Mesothelial cell of epicardium (in vitro differentiated cells): ENCODE measurements at regions not wholly inside any gene's neighbourhood (a gene's known extent, or its start where the extent isn't known, plus 50 kb on each side); places are given as distances from the start of the nearest gene placed in this dataset.

Experiments
- DNase-seq, 2 experiments: peaks; one replicate each; pipeline ENCODE4 v3.0.0; 2021; ENCODE audit warnings: low spot score in 2 of 2; ENCODE audit not compliant: unreplicated experiment in 2 of 2
- H3K27ac Mint-ChIP-seq: 2 replicates; pipeline ENCODE4 v1.8.0; 2021; ENCODE audit warnings: mixed read lengths
- H3K27me3 Mint-ChIP-seq: 2 replicates; pipeline ENCODE4 v1.8.0; 2021; ENCODE audit warnings: low read depth, mixed read lengths
- H3K36me3 Mint-ChIP-seq: 2 replicates; pipeline ENCODE4 v1.8.0; 2021; ENCODE audit warnings: mixed read lengths
- H3K4me1 Mint-ChIP-seq: 2 replicates; pipeline ENCODE4 v1.8.0; 2021; ENCODE audit warnings: mixed read lengths
- H3K4me3 Mint-ChIP-seq: 2 replicates; pipeline ENCODE4 v1.8.0; 2021; ENCODE audit warnings: mild to moderate bottlenecking, moderate library complexity, mixed read lengths
- H3K9me3 Mint-ChIP-seq: 2 replicates; pipeline ENCODE4 v1.8.0; 2021; ENCODE audit warnings: mixed read lengths
- TF ChIP-seq, protein P1 (sequence below): fragments of 200-600 bp; sonication (generic); IDR thresholded peaks from one replicate; pipeline ENCODE4 v1.5.0; 2021; ENCODE audit warnings: antibody characterized with exemption; ENCODE audit not compliant: unreplicated experiment

GRCh38 chr3:24846286-24846860, 351.7 kb upstream of the THRB start:
- H3K27ac Mint-ChIP-seq, result no peak overlapping the region
- H3K4me3 Mint-ChIP-seq, result no peak overlapping the region
- peaks cover 9% of the 10 kb centered on the region for H3K9me3 Mint-ChIP-seq
- TF ChIP-seq, protein P1, sequence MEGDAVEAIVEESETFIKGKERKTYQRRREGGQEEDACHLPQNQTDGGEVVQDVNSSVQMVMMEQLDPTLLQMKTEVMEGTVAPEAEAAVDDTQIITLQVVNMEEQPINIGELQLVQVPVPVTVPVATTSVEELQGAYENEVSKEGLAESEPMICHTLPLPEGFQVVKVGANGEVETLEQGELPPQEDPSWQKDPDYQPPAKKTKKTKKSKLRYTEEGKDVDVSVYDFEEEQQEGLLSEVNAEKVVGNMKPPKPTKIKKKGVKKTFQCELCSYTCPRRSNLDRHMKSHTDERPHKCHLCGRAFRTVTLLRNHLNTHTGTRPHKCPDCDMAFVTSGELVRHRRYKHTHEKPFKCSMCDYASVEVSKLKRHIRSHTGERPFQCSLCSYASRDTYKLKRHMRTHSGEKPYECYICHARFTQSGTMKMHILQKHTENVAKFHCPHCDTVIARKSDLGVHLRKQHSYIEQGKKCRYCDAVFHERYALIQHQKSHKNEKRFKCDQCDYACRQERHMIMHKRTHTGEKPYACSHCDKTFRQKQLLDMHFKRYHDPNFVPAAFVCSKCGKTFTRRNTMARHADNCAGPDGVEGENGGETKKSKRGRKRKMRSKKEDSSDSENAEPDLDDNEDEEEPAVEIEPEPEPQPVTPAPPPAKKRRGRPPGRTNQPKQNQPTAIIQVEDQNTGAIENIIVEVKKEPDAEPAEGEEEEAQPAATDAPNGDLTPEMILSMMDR, result no peak
- no peak for DNase-seq
- H3K27me3 Mint-ChIP-seq, result no peaks in the 10 kb centered on the region
- peaks cover 12% of the 10 kb centered on the region for H3K36me3 Mint-ChIP-seq
- H3K4me1 Mint-ChIP-seq, result peaks cover 27% of the 10 kb centered on the region

GRCh38 chr3:24850245-24850644, 355.6 kb upstream of the THRB start:
- Mint-ChIP-seq H3K4me1 (peaks cover 37% of the 10 kb centered on the region), H3K9me3 (peaks cover 3% of the 10 kb centered on the region)
- TF ChIP-seq, protein P1, result no peak

DNA sequence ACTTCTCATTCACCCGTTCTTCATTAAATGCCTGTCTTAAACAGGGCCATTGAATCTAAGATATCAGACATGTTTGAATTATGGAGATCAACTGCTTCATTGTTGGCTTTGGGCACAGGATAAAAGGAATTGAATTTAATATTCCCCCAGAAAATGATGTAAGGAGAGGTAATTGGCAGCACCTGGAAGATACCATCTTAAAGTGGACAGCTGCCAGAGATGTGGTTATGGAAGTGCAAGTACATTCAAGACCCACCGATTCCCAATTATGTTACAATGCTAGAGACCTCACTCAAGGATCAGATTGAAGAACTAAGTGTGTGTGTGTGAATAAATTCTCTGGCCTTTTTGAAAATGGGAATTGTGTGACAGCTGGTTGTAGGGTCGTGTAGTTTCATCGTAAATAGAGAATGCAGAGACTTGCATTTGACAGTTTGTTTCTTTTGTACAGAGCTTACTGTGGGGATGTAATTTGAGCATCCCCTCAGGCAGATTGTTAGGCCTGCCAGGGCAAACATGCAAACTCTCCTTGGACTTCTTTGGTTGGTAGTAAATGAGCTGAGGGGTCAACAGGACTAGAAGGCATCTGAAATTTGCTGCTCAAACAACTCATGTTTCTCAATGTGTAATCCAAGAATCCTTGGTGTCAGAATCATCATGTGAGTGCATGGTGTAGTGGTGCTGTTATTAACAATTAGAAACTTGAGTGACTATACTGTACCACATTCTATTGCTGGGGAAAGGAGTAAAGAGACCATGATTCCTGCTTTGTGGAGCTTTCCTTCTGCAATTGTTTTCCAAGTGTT, 359.2 kb upstream of the THRB start:
- Mint-ChIP-seq H3K36me3 (peaks cover 2% of the 10 kb centered on the region), H3K4me1 (peaks cover 23% of the 10 kb centered on the region), H3K4me3 (no peak overlapping the region), H3K9me3 (peaks cover 3% of the 10 kb centered on the region), H3K27ac (peak overlapping the region; percentile 12), H3K27me3 (no peaks in the 10 kb centered on the region)
- DNase-seq, result no peak
- TF ChIP-seq, protein P1, result no peak

More at GRCh38 chr3:24850245-24850644, 355.6 kb upstream of the THRB start:
- Mint-ChIP-seq H3K4me3 (no peak overlapping the region), H3K27me3 (no peaks in the 10 kb centered on the region), H3K36me3 (peaks cover 7% of the 10 kb centered on the region), H3K27ac (no peak overlapping the region)
- no peak for DNase-seq

- Mint-ChIP-seq H3K36me3 (peaks cover 2% of the 10 kb centered on the region), H3K9me3 (peaks cover under 1% of the 10 kb centered on the region), H3K4me1 (peaks cover 23% of the 10 kb centered on the region), H3K4me3 (no peak overlapping the region), H3K27me3 (no peaks in the 10 kb centered on the region), H3K27ac (no peak overlapping the region)
- no peak for DNase-seq
- TF ChIP-seq, protein P1, result no peak
These were observed 360.1 kb upstream of the THRB start for GRCh38 chr3:24854748-24855147.

DNA sequence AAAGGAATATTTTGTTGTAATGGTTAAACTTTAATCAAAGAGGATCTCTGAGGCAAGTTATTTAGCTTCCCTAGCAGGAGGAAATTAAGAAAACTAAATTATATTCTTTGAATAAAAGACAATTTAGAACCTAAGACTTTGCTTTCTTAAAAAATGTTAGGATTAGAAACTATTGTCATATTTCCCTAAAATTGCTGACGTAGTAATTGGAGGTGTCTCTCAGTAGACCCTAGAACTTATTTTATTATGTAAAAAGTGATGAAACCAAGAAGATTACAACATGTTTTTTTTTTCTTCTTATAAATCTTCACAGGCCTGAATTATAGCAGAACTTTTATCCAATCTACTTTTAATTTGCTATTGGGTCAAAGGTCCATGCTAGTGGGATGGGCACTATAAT, 363.3 kb upstream of the THRB start:
- H3K4me1 Mint-ChIP-seq, result peaks cover 21% of the 10 kb centered on the region
- H3K36me3 Mint-ChIP-seq, result peaks cover 2% of the 10 kb centered on the region
- no peaks in the 10 kb centered on the region for H3K9me3 Mint-ChIP-seq
- no peak for DNase-seq
- no peak overlapping the region for H3K27ac Mint-ChIP-seq
- no peaks in the 10 kb centered on the region for H3K27me3 Mint-ChIP-seq
- no peak overlapping the region for H3K4me3 Mint-ChIP-seq
- TF ChIP-seq, protein P1, result no peak
